Stimulated activated CD4-positive, alpha-beta T cell treated with anti-CD3 and anti-CD28 coated beads, Interleukin-1b, Interleukin-23, amount 100 ng/mL, for 4 hours (primary cell): ENCODE measurements at regions not wholly inside any gene's neighbourhood (a gene's known extent, or its start where the extent isn't known, plus 50 kb on each side); places are given as distances from the start of the nearest gene placed in this dataset.
"Not testable (repeated sequence)": the region's sequence is repeated elsewhere in the genome, so short reads cannot be mapped to it uniquely, and the experiment has no call there.

Experiments used
- DNase-seq, 2 donors: peaks; one replicate each; pipeline ENCODE4 v3.0.0-alpha.2; 2020; ENCODE audit warnings: low read depth in 2 of 2

- no peak for DNase-seq
These were observed 51.8 kb upstream of the AGR3 start for GRCh38 chr7:16933296-16934279.

GRCh38 chr7:16934722-16935340 is 53.0 kb upstream of the AGR3 start:
- no peak for DNase-seq

- no peak for DNase-seq
These were observed 53.6 kb upstream of the AGR3 start for GRCh38 chr7:16935341-16935735.

GRCh38 chr7:16936626-16937422 is 55.0 kb upstream of the AGR3 start:
- no peak for DNase-seq

- no peak for DNase-seq
These were observed 57.4 kb upstream of the AGR3 start for GRCh38 chr7:16939161-16939560.

- DNase-seq = no peak
These were observed 59.0 kb upstream of the AGR3 start for GRCh38 chr7:16940776-16941175.

- no peak for DNase-seq
These were observed 61.2 kb upstream of the AGR3 start for GRCh38 chr7:16942929-16943509.

- DNase-seq = no peak
These were observed 63.2 kb upstream of the AGR3 start for GRCh38 chr7:16944936-16945335.

GRCh38 chr7:16945372-16945771 is 63.6 kb upstream of the AGR3 start:
- no peak for DNase-seq

GRCh38 chr7:16948110-16948509 is 66.3 kb upstream of the AGR3 start:
- not testable (repeated sequence) for DNase-seq

GRCh38 chr7:16951483-16952080 is 69.8 kb upstream of the AGR3 start:
- DNase-seq = no peak

GRCh38 chr7:16954321-16954720 is 72.5 kb upstream of the AGR3 start:
- DNase-seq = no peak

GRCh38 chr7:16958724-16959123 is 76.9 kb upstream of the AGR3 start:
- no peak for DNase-seq

- no peak for DNase-seq
These were observed 78.7 kb upstream of the AGR3 start for GRCh38 chr7:16960337-16960965.

GRCh38 chr7:16961641-16962040 is 79.9 kb upstream of the AGR3 start:
- DNase-seq = no peak

- no peak for DNase-seq
These were observed 81.3 kb upstream of the AGR3 start for GRCh38 chr7:16963044-16963443.

- not testable (repeated sequence) for DNase-seq
These were observed 83.9 kb upstream of the AGR3 start for GRCh38 chr7:16965697-16966096.

- no peak for DNase-seq
These were observed 85.6 kb upstream of the AGR3 start for GRCh38 chr7:16967300-16967811.

- DNase-seq = no peak
These were observed 89.1 kb upstream of the AGR3 start for GRCh38 chr7:16970732-16971482.

GRCh38 chr7:16975712-16976111 is 93.9 kb upstream of the AGR3 start:
- no peak for DNase-seq
